ENCODE measurements at regions not wholly inside any gene's neighbourhood (a gene's known extent, or its start where the extent isn't known, plus 50 kb on each side); places are given as distances from the start of the nearest gene placed in this dataset.

- TF ChIP-seq FOXM1 (IDR thresholded peaks at IDR 0.05; ENCODE audit: borderline replicate concordance, low read depth) = no peak
- TF ChIP-seq RAD21 (IDR thresholded peaks at IDR 0.05; ENCODE audit: low read depth) = no peak
- no peak for TF ChIP-seq TEAD4 (IDR thresholded peaks at IDR 0.05)
- TF ChIP-seq NFIC (IDR thresholded peaks at IDR 0.05) = no peak
- no peak for TF ChIP-seq YY1 (IDR thresholded peaks at IDR 0.05; ENCODE audit: low read depth)
- TF ChIP-seq MAX (IDR thresholded peaks at IDR 0.05) = no peak
Observed at GRCh38 chr6:67933278-67933677, 701.8 kb upstream of the ADGRB3 start.
